Adrenal gland (tissue), 5 donors: ENCODE measurements at regions not wholly inside any gene's neighbourhood (a gene's known extent, or its start where the extent isn't known, plus 50 kb on each side); places are given as distances from the start of the nearest gene placed in this dataset.

Experiments used
- CTCF ChIP-seq, 6 experiments: fragments of 450-650 bp in 4 of 6; fragments of 200-600 bp in 2 of 6; sonication (generic) in 1 of 6; IDR thresholded peaks; 1 replicate in 5 of 6; 2 replicates in 1 of 6; pipeline versions ENCODE4 v1.5.1 to v1.8.0; 2016 to 2021; ENCODE audit warnings: antibody characterized with exemption in 6 of 6, mild to moderate bottlenecking in 2 of 6, moderate library complexity in 1 of 6
- POLR2A ChIP-seq, 2 donors: fragments of 450-650 bp; IDR thresholded peaks; one replicate each; pipeline ENCODE4 v1.6.1; 2017; ENCODE audit warnings: antibody characterized with exemption in 2 of 2, mild to moderate bottlenecking in 2 of 2, moderate library complexity in 1 of 2
- donor health status: DM: no; HTN: no; CAD: no.

- no peak for TF ChIP-seq CTCF (IDR thresholded peaks at IDR 0.05)
- no peak for TF ChIP-seq POLR2A (IDR thresholded peaks at IDR 0.05)
These were observed 225.6 kb downstream of the AHR start for GRCh38 chr7:17523813-17524739.
